Activated CD8-positive, alpha-beta T cell treated with anti-CD3 and anti-CD28 coated beads, Interleukin-2, amount 10 ng/mL, durations not matched to agents 7 days and 5 days (primary cell): ENCODE measurements at regions not wholly inside any gene's neighbourhood (a gene's known extent, or its start where the extent isn't known, plus 50 kb on each side); places are given as distances from the start of the nearest gene placed in this dataset.
A peak's percentile ranks its signal among the peaks of the same experiment; 100 is the strongest.

Source experiments
- ATAC-seq: fragments of 150-1000 bp; cut with Tn5 transposase; one replicate; pipeline ENCODE4 v1.10.0; 2021; ENCODE audit warnings: moderate library complexity
- CTCF ChIA-PET: fragments of 350-600 bp; sonication (Branson Sonifier 250); formaldehyde crosslinking; loops from one replicate; lab custom pipeline; 2021; ENCODE audit warnings: antibody characterized with exemption; lab: Charles Lee
- POLR2A ChIA-PET: fragments of 350-600 bp; sonication (Branson Sonifier 250); formaldehyde crosslinking; loops from one replicate; lab custom pipeline; 2021; ENCODE audit warnings: antibody characterized with exemption; lab: Charles Lee
- DNase-seq: peaks from one replicate; pipeline ENCODE4 v3.0.0-alpha.2; 2020
- H3K27ac Mint-ChIP-seq: one replicate; pipeline ENCODE4 v1.8.0; 2021; ENCODE audit warnings: mild to moderate bottlenecking, mixed read lengths
- H3K27me3 Mint-ChIP-seq: one replicate; pipeline ENCODE4 v1.8.0; 2021; ENCODE audit warnings: low read depth, mixed read lengths
- H3K36me3 Mint-ChIP-seq: one replicate; pipeline ENCODE4 v1.8.0; 2021; ENCODE audit warnings: low read depth, mixed read lengths
- H3K4me1 Mint-ChIP-seq: one replicate; pipeline ENCODE4 v1.8.0; 2021; ENCODE audit warnings: low read depth, mixed read lengths
- H3K4me3 Mint-ChIP-seq: one replicate; pipeline ENCODE4 v1.8.0; 2021; ENCODE audit warnings: mild to moderate bottlenecking, mixed read lengths
- H3K9me3 Mint-ChIP-seq: one replicate; pipeline ENCODE4 v1.8.0; 2022; ENCODE audit warnings: mixed read lengths; ENCODE audit not compliant: insufficient read depth

DNA sequence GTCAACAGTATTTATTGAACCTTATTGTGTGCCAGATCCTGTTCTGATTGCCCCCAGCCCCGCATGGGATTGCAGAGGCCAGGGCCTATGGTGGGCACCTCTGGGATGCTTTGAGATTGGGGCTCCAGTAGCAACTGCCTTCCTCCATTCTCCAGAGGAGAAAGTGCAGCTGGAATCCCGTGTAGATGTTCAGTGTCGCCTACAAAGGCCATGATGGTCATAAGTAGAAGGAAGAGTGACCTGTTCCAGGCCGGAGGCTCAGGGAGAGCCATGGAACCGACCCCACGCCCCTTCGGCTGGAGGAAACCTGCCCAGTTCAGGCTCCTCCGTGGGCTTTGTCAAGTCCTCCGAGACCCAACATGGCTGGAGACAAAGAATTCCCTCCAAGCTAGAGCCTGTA, 287.5 kb downstream of the FBXW7 start:
- Mint-ChIP-seq H3K36me3 (peaks cover 1% of the 10 kb centered on the region), H3K27me3 (peaks cover 7% of the 10 kb centered on the region), H3K4me1 (peaks cover 16% of the 10 kb centered on the region), H3K27ac (no peak overlapping the region), H3K9me3 (no peaks in the 10 kb centered on the region), H3K4me3 (no peak overlapping the region)
- POLR2A ChIA-PET, result no interaction called here
- CTCF ChIA-PET, result no interaction called here
- DNase-seq (no peak), ATAC-seq (no peak)

DNA sequence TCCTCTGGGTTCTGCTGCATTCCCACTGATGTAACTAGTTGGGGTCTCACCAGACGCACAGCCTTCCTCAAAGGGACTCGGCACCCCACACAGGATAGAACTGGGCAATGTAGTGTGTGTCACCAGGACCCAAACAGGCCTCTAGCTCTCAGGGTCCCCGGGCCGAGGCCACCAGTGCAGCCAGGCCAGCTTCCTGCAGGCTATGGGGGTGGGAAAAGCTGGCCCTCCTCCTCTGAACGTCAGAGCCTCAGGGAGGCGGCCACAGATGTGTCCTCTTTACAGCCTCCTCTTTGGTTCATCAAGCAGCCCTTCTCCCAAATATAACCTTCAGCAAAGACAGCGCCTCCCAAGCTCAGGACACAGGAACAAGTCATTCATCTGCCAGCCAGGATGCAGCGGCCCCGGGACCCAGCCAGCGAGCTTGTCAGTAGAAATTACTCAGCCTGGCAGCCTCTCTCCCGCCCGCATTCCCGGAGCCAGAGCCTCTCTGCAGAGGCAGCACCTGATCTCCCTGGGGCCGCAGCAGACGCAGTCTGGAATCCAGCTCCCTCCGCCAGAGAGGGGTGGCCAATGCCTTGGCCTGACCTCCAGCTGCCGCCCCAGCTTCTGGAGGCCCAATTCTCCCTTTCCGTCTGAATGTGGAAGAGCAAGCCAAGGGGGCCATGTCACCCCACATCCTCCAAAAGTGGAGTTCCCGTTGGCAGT, 288.5 kb downstream of the FBXW7 start:
- no peak for ATAC-seq
- POLR2A ChIA-PET, result no interaction called here
- Mint-ChIP-seq H3K4me3 (no peak overlapping the region), H3K9me3 (no peaks in the 10 kb centered on the region), H3K27ac (no peak overlapping the region), H3K36me3 (peaks cover 1% of the 10 kb centered on the region), H3K4me1 (peaks cover 17% of the 10 kb centered on the region), H3K27me3 (peaks cover 5% of the 10 kb centered on the region)
- CTCF ChIA-PET, result no interaction called here
- DNase-seq, result no peak

DNA sequence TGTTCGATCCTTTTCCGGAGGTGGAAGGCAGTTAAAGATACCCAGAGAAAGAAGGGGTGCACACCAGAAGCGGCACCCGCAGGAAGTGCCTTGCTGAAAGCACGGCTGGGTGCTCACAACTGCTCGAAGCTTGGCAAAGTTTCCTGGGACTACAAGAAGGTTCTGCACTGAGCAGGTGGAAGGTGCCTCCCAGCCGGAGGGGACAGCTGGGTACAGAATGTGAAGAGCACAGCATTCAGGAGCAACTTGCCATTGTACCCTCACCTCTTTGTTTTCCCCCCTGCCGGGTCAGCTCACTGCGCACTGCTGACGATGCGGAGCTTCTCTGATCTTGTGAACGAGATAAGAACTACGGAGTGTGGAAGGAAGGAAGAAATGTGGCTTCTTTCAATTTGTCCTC, 289.2 kb downstream of the FBXW7 start:
- Mint-ChIP-seq H3K4me1 (peaks cover 17% of the 10 kb centered on the region), H3K4me3 (no peak overlapping the region), H3K27ac (peak overlapping the region; percentile 11), H3K36me3 (peaks cover 1% of the 10 kb centered on the region), H3K27me3 (peaks cover 5% of the 10 kb centered on the region), H3K9me3 (no peaks in the 10 kb centered on the region)
- CTCF ChIA-PET, result no interaction called here
- DNase-seq (no peak), ATAC-seq (no peak)
- POLR2A ChIA-PET, result no interaction called here

DNA sequence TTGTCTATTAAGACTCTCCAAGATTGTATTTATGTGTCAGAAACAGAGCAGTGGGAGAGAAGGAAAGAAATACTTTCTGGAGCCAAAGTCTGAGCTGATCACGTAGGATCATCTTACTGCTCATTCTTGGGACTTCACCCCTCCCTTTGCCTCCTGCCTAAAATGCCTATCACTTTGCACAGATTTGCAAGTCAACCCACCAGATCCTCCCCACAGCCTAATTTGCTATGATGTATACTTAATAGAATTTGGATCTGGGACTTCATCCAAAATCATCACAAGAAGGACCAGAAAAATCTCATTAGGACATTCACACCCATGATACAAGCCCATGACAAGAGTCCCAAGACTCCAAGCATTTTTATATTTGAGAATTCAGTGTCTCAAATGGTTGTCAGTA, 290.2 kb downstream of the FBXW7 start:
- peaks cover 17% of the 10 kb centered on the region for H3K4me1 Mint-ChIP-seq
- CTCF ChIA-PET, result no interaction called here
- no peak for DNase-seq

DNA sequence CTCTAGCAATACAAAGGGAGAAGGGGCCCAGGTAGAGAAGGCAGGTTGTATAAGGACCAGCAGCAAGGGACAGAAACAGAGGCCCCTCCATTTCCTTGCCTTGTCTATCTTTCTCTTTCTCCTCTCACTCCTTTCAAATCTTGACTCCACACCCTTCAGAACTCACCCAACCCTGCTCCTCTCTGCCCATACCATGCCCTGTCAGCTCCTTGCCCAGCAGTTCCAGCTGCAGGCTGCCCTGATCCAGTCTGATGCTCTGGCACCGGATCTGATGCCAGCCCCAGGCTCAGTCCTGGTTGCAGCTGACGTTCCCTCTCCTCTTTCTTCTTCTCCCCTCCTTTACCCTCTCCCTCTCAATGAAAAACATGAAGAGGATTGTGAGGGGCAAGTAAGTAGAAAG, 291.2 kb downstream of the FBXW7 start:
- H3K36me3 Mint-ChIP-seq, result peaks cover 1% of the 10 kb centered on the region
- H3K27ac Mint-ChIP-seq, result no peak overlapping the region
- H3K27me3 Mint-ChIP-seq, result peaks cover 5% of the 10 kb centered on the region
- ATAC-seq (no peak), DNase-seq (no peak)
- ChIA-PET POLR2A (no interaction called here), CTCF (no interaction called here)
- H3K4me1 Mint-ChIP-seq, result peaks cover 17% of the 10 kb centered on the region
- H3K9me3 Mint-ChIP-seq, result no peaks in the 10 kb centered on the region
- no peak overlapping the region for H3K4me3 Mint-ChIP-seq

More for the DNA sequence above, 290.2 kb downstream of the FBXW7 start:
- H3K27me3 Mint-ChIP-seq, result peaks cover 5% of the 10 kb centered on the region
- no peak overlapping the region for H3K4me3 Mint-ChIP-seq
- H3K27ac Mint-ChIP-seq, result no peak overlapping the region
- POLR2A ChIA-PET, result no interaction called here
- no peaks in the 10 kb centered on the region for H3K9me3 Mint-ChIP-seq
- peaks cover 1% of the 10 kb centered on the region for H3K36me3 Mint-ChIP-seq
- no peak for ATAC-seq

DNA sequence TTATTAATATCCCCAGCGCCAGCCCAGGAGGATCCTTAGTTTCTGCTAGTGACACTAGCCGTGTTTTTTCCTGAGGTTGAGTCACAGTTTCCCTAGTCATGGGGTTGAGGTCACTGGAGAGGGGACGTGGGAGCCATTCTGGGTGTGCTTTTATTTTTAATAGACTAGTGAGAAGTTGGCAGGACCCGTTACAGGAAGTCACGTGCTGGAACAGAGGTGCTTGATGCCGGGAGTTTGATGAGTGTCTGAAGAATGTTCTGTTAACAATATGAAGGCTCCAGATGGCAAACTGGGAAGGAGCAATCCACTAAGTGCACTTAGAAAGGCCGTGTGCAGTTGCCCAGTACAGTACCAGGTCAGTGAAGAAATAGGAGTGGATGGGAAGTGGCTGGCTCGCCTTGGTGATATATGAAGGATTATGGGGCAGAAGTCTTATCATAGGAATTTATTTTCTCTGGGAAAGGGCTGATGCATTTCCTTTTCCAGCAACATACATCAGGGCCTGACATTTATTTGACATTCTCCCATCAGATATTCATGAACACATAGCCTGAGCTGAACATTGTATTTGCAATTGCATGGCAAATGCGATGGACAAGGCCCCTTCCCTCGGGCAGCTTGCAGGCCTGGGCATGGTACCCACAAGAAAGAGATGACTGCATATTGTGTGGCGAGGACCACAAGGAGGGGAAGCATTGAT, 291.8 kb downstream of the FBXW7 start:
- Mint-ChIP-seq H3K27me3 (peaks cover 5% of the 10 kb centered on the region), H3K27ac (no peak overlapping the region), H3K9me3 (no peaks in the 10 kb centered on the region), H3K4me3 (no peak overlapping the region), H3K4me1 (peaks cover 17% of the 10 kb centered on the region), H3K36me3 (peaks cover 1% of the 10 kb centered on the region)
- POLR2A ChIA-PET, result no interaction called here
- CTCF ChIA-PET, result no interaction called here
- ATAC-seq (no peak), DNase-seq (no peak)

DNA sequence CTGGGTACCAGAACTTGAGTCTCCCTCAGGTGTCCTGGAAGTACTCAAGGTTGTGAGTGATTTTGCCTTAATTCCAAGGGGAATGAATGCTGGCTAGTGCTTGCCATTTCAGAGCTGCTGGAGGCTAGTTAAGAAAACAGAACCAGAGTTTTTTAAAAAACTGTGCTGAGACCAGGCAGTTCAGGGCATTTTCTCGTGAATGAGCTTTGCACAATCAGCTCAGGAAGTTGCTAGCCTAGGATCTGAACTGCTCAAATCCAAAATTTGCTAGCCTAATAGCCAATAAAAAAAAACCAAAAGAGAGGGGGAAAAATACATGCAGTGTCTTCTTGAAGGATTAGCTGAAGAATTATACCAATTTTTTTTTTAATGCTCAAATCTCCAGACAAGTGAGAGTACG, 292.7 kb downstream of the FBXW7 start:
- ChIA-PET POLR2A (no interaction called here), CTCF (no interaction called here)
- Mint-ChIP-seq H3K4me1 (peaks cover 17% of the 10 kb centered on the region), H3K36me3 (peaks cover 1% of the 10 kb centered on the region), H3K9me3 (no peaks in the 10 kb centered on the region), H3K27me3 (peaks cover 5% of the 10 kb centered on the region), H3K27ac (no peak overlapping the region), H3K4me3 (no peak overlapping the region)
- no peak for DNase-seq
- ATAC-seq, result no peak

DNA sequence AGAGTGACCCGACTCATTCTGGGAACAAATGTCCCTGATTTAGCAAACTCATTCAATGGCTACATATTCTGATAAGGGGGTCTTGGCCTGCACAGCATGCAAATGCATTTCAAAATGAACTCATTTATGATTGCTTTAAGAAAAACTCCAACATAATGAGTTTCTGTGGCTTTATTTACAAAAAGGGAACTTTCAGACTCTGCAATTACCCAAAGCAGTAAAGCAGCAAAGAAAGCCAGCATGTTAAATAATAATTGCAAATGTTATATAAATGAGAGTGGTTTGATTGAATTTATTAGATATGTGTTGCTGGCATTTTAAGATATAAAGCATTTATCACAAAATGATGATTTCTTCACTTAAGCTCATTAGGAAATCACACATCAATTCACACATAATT, 295.7 kb downstream of the FBXW7 start:
- ChIA-PET CTCF (interaction anchor here (1.6 kb wide), 1 partner anchor 14 kb away, joined by 3 read pairs; no protein-coding TSS in a partner anchor), POLR2A (no interaction called here)
- H3K4me1 Mint-ChIP-seq, result peaks cover 10% of the 10 kb centered on the region
- H3K27me3 Mint-ChIP-seq, result no peaks in the 10 kb centered on the region
- H3K9me3 Mint-ChIP-seq, result no peaks in the 10 kb centered on the region
- no peak overlapping the region for H3K4me3 Mint-ChIP-seq
- ATAC-seq (no peak), DNase-seq (no peak)
- H3K36me3 Mint-ChIP-seq, result no peaks in the 10 kb centered on the region
- no peak overlapping the region for H3K27ac Mint-ChIP-seq

DNA sequence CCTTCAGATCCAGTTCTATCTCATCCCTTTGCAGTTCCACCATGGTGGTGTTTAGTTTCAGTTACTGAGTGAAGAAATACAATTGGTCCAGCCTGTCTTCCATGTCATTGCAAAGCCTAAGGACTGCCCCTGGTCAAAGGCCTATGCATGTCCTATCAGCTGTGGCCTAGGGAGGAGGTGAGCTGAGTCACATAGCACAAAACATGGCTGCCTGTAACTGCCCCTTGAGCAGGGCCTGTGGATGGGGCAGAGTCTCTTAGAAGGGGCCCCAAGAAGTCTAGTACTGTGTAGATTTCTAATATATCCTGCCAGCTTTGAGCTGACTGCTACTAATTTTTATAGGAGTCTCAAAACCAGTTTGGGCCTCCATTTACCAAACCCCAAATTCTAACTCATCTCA, 296.7 kb downstream of the FBXW7 start:
- no peak overlapping the region for H3K27ac Mint-ChIP-seq
- DNase-seq, result no peak
- no peak for ATAC-seq
- H3K4me1 Mint-ChIP-seq, result peaks cover 7% of the 10 kb centered on the region
- ChIA-PET POLR2A (no interaction called here), CTCF (no interaction called here)
- no peaks in the 10 kb centered on the region for H3K9me3 Mint-ChIP-seq
- no peaks in the 10 kb centered on the region for H3K27me3 Mint-ChIP-seq
- no peaks in the 10 kb centered on the region for H3K36me3 Mint-ChIP-seq
- no peak overlapping the region for H3K4me3 Mint-ChIP-seq

DNA sequence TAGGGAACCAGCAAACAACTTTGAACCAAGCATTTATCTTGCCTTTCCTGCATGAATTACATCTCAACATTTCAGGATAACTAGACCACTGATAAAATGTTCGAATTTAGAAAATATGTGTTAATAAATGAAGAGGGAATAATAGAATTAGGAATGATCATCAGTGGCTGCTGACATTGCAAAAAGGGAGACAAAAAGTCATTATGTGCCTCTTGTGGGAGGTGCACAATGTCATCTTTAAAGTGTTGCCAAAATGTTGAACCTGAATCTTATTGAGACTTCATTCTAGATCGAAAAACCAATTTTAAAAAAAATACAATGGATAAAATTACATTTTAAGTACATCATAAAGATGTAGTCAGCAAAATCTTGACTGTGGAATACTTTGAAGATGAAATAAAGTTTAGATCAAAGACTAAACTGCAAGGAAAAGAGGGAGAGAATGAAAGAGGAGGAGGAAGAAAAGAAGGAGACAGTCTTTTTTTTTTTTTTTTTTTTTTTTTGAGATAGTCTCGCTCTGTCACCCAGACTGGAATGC, 299.3 kb downstream of the FBXW7 start:
- Mint-ChIP-seq H3K4me1 (no peaks in the 10 kb centered on the region), H3K27me3 (peaks cover 3% of the 10 kb centered on the region), H3K36me3 (no peaks in the 10 kb centered on the region), H3K27ac (no peak overlapping the region), H3K9me3 (no peaks in the 10 kb centered on the region), H3K4me3 (no peak overlapping the region)
- ChIA-PET POLR2A (no interaction called here), CTCF (no interaction called here)
- DNase-seq (no peak), ATAC-seq (no peak)

DNA sequence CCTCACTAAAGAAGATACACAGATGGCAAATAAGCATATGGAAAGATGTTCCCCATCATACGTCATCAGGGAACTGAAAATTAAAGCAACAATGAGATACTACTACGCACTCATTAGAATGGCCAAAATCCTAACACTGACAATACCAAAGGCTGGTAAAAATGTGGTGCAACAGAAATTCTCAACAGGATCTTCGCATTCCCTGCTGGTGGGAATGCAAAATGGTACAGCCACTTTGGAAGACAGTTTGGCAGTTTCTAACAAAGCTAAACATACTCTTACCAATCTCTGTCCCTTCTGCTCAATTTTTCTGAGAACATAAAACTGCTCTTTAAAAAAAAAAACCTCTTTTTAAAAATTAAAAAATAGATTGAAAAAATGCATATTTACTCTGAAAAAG, 300.2 kb downstream of the FBXW7 start:
- ChIA-PET POLR2A (no interaction called here), CTCF (no interaction called here)
- Mint-ChIP-seq H3K4me1 (no peaks in the 10 kb centered on the region), H3K36me3 (no peaks in the 10 kb centered on the region), H3K4me3 (no peak overlapping the region), H3K27ac (no peak overlapping the region), H3K27me3 (peaks cover 3% of the 10 kb centered on the region), H3K9me3 (no peaks in the 10 kb centered on the region)
- ATAC-seq, result no peak
- DNase-seq, result no peak

DNA sequence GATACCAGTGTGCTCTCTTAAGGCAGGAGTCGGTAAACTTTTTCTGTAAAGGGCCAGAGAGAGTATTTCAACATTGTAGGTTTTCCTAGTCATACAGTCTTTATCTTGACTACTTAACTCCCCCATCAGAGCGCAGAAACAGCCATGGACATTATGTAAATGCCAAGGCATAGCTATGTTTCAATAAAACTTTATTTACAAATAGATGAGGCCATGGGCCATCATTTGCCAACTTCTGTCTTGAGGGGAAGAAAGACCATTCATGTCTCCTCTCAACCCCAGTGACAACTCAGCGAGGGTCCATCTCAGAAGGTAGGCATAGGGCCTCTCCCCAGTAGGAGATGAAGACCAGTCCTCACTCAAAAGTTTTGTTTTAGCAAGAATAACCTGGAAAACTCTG, 301.3 kb downstream of the FBXW7 start:
- Mint-ChIP-seq H3K4me3 (no peak overlapping the region), H3K27me3 (peaks cover 3% of the 10 kb centered on the region), H3K27ac (no peak overlapping the region), H3K36me3 (no peaks in the 10 kb centered on the region), H3K4me1 (no peaks in the 10 kb centered on the region), H3K9me3 (no peaks in the 10 kb centered on the region)
- POLR2A ChIA-PET, result no interaction called here
- DNase-seq (no peak), ATAC-seq (no peak)
- CTCF ChIA-PET, result no interaction called here
